NOMO-1 (cell line): ENCODE measurements at regions not wholly inside any gene's neighbourhood (a gene's known extent, or its start where the extent isn't known, plus 50 kb on each side); places are given as distances from the start of the nearest gene placed in this dataset.
"Not testable (repeated sequence)": the region's sequence is repeated elsewhere in the genome, so short reads cannot be mapped to it uniquely, and the experiment has no call there.

Experiments
- DNase-seq, 2 experiments: peaks; one replicate each; lab custom pipeline; 2025; ENCODE audit not compliant: unreplicated experiment in 2 of 2; lab: John Stamatoyannopoulos, UW

DNA sequence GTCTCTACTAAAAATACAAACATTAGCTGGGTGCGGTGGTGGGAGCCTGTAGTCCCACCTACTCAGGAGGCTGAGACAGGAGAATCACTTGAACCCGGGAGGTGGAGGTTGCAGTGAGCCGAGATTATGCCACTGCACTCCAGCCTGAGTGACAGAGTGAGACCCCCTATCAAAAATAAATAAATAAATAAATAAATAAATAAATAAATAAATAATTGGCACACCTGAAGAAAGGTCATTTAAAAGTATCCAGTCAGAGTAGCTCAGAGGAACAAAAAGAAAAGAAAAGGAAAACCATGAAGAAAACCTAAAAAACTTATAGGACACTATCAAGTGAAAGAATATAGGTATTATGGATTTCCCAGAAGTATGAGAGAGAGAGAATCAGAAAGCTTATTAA is 330.1 kb upstream of the AR start:
- not testable (repeated sequence) for DNase-seq

GRCh38 chrX:67207912-67208311 is 335.9 kb upstream of the AR start:
- peak; percentile 53 to 65 for DNase-seq

GRCh38 chrX:67159437-67159836 is 384.4 kb upstream of the AR start:
- DNase-seq, result no peak

GRCh38 chrX:67114635-67115034 is 429.2 kb upstream of the AR start:
- DNase-seq, result no peak

GRCh38 chrX:67105758-67106116 is 438.1 kb upstream of the AR start:
- DNase-seq, result no peak

DNA sequence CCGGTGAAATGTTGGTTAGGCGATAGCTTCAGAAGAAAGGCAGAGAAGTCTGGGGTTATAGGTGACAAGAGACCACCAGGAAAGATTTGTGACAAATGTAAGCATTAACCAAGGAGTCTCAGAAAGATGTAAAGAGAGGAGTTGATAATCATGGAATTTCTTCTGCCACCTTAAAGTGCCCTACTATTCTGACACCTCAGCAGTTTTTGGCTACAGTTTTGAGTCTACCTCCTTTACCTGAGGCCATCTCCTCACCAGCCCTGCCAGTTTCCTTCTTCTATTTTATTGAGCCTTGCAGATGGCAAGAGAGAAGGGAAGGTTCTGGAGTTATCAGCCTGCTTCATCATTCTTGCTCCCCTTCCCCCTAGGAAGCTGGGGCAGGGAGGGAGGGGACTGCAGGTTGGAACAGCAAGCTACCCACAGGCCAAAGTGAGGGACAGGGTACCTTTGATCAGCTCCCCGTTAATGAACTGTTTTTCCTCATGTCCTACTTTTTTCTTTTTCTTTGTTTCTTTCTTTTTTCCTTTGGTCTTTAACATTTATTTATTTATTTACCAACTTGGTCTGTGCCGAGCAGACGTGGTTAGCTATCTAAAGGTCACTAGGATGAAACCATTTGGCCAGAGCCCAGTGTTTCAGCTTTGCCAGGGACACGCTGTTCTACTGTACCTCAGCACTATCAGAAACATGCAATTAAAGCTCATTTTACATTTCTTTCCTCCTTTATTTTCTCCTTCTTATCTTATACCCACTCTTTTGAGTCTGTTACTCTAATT is 438.7 kb upstream of the AR start:
- DNase-seq, result no peak

- DNase-seq, result no peak
Measured at GRCh38 chrX:67100031-67100884, 443.6 kb upstream of the AR start.

- no peak for DNase-seq
Measured at GRCh38 chrX:67094061-67094460, 449.8 kb upstream of the AR start.

DNA sequence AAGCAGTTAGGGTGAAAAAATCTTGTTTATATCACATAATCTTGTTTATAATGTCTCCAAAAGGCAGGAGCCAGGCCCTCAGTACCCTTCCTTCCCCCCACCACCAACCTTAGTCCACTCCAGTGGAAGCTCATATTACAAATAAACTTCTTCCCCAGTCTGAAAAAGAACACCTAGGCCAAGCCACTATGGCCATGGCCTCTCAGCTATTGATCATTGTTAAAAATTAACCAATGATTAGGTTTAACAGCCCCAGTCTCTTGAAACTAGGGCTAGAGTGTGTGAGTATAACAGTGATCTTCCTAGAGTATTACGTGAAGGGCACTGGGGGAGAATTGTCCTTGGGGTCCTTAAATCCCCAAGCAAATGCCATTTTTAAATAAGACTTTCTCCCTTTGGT is 411.9 kb upstream of the EDA2R start:
- DNase-seq, result no peak

GRCh38 chrX:67044866-67045265 is 406.0 kb upstream of the EDA2R start:
- DNase-seq, result no peak

GRCh38 chrX:67044029-67044653 is 405.3 kb upstream of the EDA2R start:
- DNase-seq, result no peak

DNA sequence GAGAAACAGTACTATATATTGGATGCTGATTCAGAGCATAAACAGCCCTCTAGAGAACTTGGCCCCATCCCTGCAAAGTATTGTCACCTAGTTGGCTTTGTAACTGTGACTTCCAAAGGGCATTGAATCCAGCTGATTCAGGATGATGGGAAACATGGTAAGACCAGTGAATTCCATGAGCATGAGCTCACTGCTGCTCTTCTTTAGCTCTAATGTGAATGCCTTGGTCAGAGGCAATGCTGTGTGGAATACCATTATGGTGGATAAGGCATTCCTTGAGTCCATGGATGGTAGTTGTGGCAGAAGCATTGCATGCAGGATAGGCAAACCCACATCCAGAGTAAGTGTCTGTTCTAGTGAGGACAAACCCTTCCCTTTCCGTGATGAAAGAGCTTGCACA is 365.6 kb upstream of the EDA2R start:
- no peak for DNase-seq

GRCh38 chrX:66994729-66995128 is 355.9 kb upstream of the EDA2R start:
- no peak for DNase-seq

DNA sequence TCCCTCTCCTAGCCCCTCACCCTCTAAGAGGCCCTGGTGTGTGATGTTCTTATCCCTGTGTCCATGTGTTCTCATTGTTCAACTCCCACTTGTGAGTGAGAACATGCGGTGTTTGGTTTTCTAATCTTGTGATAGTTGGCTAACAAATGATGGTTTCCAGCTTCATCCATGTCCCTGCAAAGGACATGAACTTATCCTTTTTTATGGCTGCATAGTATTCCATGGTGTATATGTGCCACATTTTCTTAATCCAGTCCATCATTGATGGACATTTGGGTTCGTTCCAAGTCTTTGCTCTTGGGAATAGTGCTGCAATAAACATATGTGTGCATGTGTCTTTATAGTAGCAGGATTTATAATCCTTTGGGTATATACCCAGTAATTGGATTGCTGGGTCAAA is 353.2 kb upstream of the EDA2R start:
- not testable (repeated sequence) for DNase-seq

DNA sequence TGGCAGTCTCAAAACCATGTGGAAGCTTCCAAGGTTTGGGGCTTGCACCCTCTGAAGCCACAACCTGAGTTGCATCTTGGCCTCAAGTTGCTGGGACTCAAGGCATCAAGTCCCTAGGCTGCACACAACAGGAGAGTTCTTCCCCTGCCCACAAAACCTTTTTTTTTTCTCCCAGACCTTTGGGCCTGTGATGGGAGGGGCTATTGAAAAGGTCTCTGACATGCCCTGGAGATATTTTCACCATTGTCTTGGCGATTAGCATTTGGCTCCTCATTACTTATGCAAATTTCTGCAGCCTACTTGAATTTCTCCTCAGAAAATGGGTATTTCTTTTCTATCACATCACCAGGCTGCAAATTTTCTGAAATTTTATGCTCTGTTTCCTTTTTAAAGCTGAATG is 349.5 kb upstream of the EDA2R start:
- no peak for DNase-seq

DNA sequence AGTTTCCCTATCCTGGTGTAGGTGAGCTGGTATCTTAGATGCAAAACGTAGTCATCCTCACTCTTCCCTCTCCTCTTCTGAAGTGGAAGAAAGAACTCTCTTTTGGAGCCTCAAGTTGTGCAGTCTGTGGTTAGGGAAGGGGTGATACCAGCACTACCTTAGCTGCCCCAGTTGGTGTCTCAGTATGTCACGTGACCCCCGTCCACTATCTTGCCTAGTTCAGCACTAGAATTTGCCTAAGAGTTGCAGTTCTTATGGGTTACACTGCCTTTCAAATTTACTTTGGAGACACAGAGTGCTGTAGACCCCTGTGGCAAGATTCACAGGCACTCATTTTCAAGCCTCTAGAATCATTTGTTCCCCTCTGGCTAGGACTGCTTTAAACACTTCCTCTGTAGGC is 322.8 kb upstream of the EDA2R start:
- DNase-seq, result no peak

- no peak for DNase-seq
Measured at GRCh38 chrX:66931713-66932112, 292.8 kb upstream of the EDA2R start.

- DNase-seq, result not testable (repeated sequence)
Measured at GRCh38 chrX:66930516-66930915, 291.6 kb upstream of the EDA2R start.

DNA sequence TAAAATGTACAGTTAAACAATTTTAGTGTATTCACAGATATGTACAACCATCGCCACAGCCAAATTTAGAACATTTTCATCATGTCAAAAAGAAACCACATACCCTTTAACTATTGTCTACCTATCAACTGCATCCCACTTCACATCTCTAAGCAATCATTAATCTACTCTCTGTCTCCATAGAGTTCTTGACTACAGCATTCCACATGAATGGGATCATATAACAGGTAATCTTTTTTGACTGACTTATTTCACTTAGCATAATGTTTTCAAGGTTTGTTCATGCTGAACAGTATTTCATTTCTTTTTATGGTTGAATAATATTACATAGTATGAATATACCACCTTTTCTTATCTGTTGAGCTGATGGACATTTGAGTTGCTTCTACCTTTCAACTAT is 281.4 kb upstream of the EDA2R start:
- no peak for DNase-seq

GRCh38 chrX:66919280-66919832 is 280.5 kb upstream of the EDA2R start:
- no peak for DNase-seq

- DNase-seq, result no peak
Measured at GRCh38 chrX:66918511-66918910, 279.6 kb upstream of the EDA2R start.
